ENCODE measurements at regions not wholly inside any gene's neighbourhood (a gene's known extent, or its start where the extent isn't known, plus 50 kb on each side); places are given as distances from the start of the nearest gene placed in this dataset.

DNA sequence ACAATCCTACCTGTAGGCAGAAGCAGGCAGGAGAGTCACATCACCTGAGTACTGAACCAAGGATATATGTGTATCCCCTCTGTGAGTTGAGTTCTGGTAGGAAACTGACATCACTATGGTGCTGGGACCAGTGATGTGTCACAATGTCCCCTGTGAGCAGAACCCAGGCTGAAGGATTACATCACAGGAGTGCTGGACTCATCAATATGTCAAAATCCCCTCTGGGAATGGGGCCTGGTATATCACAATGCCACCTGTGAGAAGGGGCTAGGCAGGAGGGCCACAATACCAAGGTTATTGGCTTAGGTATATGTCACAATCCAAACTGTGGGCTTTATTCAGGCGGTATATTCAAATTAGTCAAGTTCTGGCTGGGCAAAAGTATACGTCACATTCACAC lies 2098.3 kb downstream of the TP53TG3F start:
- Histone ChIP-seq H3K9me3 (ENCODE audit: control insufficient read depth, insufficient read depth, low read depth, low read length) (no peaks in the 10 kb centered on the region), H3K4me1 (ENCODE audit: control insufficient read depth, insufficient read depth, low read length) (no peaks in the 10 kb centered on the region), H3K27ac (ENCODE audit: low read length) (no peak overlapping the region), H3K27me3 (ENCODE audit: control insufficient read depth, insufficient read depth, low read length) (no peaks in the 10 kb centered on the region), H3K4me3 (ENCODE audit: low read depth in 2 of 2, low read length in 2 of 2) (no peak overlapping the region), H3K36me3 (ENCODE audit: control insufficient read depth, insufficient read depth, low read length) (no peaks in the 10 kb centered on the region)
- in situ Hi-C loops (cut with HindIII; ENCODE audit: low pct_unique_long_range_greater_than_20kb, low sequenced_read_pairs) = no loop called here
- TF ChIP-seq REST (IDR thresholded peaks at IDR 0.05; ENCODE audit: insufficient read depth in 1 of 2, low read depth in 2 of 2, low read length in 1 of 2) = no peak
- TF ChIP-seq TCF7L2 (IDR thresholded peaks at IDR 0.05; ENCODE audit: low read depth, low read length) = no peak
- TF ChIP-seq POLR2AphosphoS5 (IDR thresholded peaks at IDR 0.05; ENCODE audit: low read depth, low read length) = no peak
- TF ChIP-seq CTCF (IDR thresholded peaks at IDR 0.05) = no peak
- no peak for TF ChIP-seq SIN3A (IDR thresholded peaks at IDR 0.05; ENCODE audit: borderline replicate concordance, insufficient read depth, low read depth, low read length)
- ATAC-seq = no peak
- POLR2A ChIA-PET = no interaction called here
- DNase-seq (ENCODE audit: low read depth, low spot score) = no peak
- intact Hi-C loops (cut with micrococcal nuclease; ENCODE audit: unreplicated experiment) = no loop called here
- CTCF ChIA-PET = no interaction called here
- BruUV-seq (replicated peaks) = no TSS peak

DNA sequence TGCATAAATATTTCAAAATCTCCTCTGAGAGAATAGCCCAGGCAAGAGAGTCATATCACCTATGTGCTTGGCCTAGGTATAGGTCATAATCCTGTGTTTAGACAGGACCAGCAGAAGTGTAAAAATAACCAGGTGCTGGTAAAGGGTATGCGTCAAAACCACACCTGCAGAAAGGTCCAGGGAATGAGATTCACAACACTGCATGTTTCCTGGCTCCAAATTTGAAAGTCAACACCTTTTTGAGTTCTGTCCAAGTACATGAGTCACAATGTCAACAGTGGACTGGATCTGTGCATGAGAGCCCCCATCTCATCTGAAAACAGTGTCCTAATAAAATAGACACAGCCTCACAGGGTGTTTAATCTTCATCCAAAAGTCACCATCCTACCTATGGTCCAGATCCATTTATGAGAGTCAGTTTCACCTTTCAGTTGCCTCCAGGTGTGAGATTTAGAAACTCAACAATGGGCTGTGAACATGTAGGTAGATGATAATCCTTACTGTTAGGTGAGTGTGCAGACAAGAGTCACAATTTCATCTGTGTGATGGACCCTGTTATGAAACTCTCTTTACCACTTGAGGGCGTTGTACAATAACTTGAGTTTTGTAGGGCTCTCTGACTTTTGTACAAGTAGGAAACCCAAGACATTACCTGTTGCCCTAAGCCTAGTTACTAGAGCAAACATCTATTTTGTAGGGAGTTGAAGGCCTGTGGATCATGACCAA lies 2100.7 kb downstream of the TP53TG3F start:
- Histone ChIP-seq H3K9me3 (ENCODE audit: control insufficient read depth, insufficient read depth, low read depth, low read length) (no peaks in the 10 kb centered on the region), H3K27ac (ENCODE audit: low read length) (no peak overlapping the region), H3K27me3 (ENCODE audit: control insufficient read depth, insufficient read depth, low read length) (no peaks in the 10 kb centered on the region), H3K4me3 (ENCODE audit: low read depth in 2 of 2, low read length in 2 of 2) (no peak overlapping the region), H3K36me3 (ENCODE audit: control insufficient read depth, insufficient read depth, low read length) (no peaks in the 10 kb centered on the region), H3K4me1 (ENCODE audit: control insufficient read depth, insufficient read depth, low read length) (no peaks in the 10 kb centered on the region)
- ATAC-seq (no peak), DNase-seq (ENCODE audit: low read depth, low spot score) (no peak)
- POLR2A ChIA-PET = no interaction called here
- TF ChIP-seq CTCF (IDR thresholded peaks at IDR 0.05) = no peak
- TF ChIP-seq SIN3A (IDR thresholded peaks at IDR 0.05; ENCODE audit: borderline replicate concordance, insufficient read depth, low read depth, low read length) = no peak
- no peak for TF ChIP-seq REST (IDR thresholded peaks at IDR 0.05; ENCODE audit: insufficient read depth in 1 of 2, low read depth in 2 of 2, low read length in 1 of 2)
- no peak for TF ChIP-seq TCF7L2 (IDR thresholded peaks at IDR 0.05; ENCODE audit: low read depth, low read length)
- TF ChIP-seq POLR2AphosphoS5 (IDR thresholded peaks at IDR 0.05; ENCODE audit: low read depth, low read length) = no peak
- intact Hi-C loops (cut with micrococcal nuclease; ENCODE audit: unreplicated experiment) = no loop called here
- in situ Hi-C loops (cut with HindIII; ENCODE audit: low pct_unique_long_range_greater_than_20kb, low sequenced_read_pairs) = no loop called here
- CTCF ChIA-PET = no interaction called here
- BruUV-seq (replicated peaks) = no TSS peak

All from Panc1 (cell line).